H9 (cell line): ENCODE measurements at regions not wholly inside any gene's neighbourhood (a gene's known extent, or its start where the extent isn't known, plus 50 kb on each side); places are given as distances from the start of the nearest gene placed in this dataset.
"Not testable (repeated sequence)": the region's sequence is repeated elsewhere in the genome, so short reads cannot be mapped to it uniquely, and the experiment has no call there.

Experiments
- DNase-seq: peaks from one replicate; pipeline ENCODE4 v3.0.0-alpha.2; 2017
- H2AFZ ChIP-seq: one replicate; pipeline ENCODE4 v1.6.1; 2013; ENCODE audit warnings: mild to moderate bottlenecking, low read length, control low read depth, moderate library complexity
- H2AK5ac ChIP-seq: 2 replicates; pipeline ENCODE4 v1.6.1; 2013; ENCODE audit warnings: low read length, control low read depth, mixed read lengths; ENCODE audit not compliant: insufficient read length
- H2BK120ac ChIP-seq: one replicate; pipeline ENCODE4 v1.6.1; 2013; ENCODE audit warnings: low read depth, mild to moderate bottlenecking, low read length, control low read depth, inconsistent platforms; ENCODE audit not compliant: poor library complexity, severe bottlenecking
- H2BK12ac ChIP-seq: 2 replicates; pipeline ENCODE4 v1.6.1; 2013; ENCODE audit warnings: low read length, control low read depth, mixed read lengths, low read depth; ENCODE audit not compliant: insufficient read length
- H2BK15ac ChIP-seq: 2 replicates; pipeline ENCODE4 v1.6.1; 2013; ENCODE audit warnings: low read depth, low read length, control low read depth
- H2BK20ac ChIP-seq: one replicate; pipeline ENCODE4 v1.6.1; 2013; ENCODE audit warnings: low read depth, mild to moderate bottlenecking, low read length, control low read depth, inconsistent platforms; ENCODE audit not compliant: poor library complexity, severe bottlenecking
- H2BK5ac ChIP-seq: 2 replicates; pipeline ENCODE4 v1.6.1; 2013; ENCODE audit warnings: low read length, control low read depth, mixed read lengths; ENCODE audit not compliant: insufficient read length
- H3K14ac ChIP-seq: 2 replicates; pipeline ENCODE4 v1.6.1; 2013; ENCODE audit warnings: low read length, control low read depth; ENCODE audit not compliant: insufficient read depth
- H3K18ac ChIP-seq: 2 replicates; pipeline ENCODE4 v1.6.1; 2013; ENCODE audit warnings: low read depth, mild to moderate bottlenecking, mixed read lengths, low read length, control low read depth; ENCODE audit not compliant: insufficient read length
- H3K23ac ChIP-seq: 2 replicates; pipeline ENCODE4 v1.6.1; 2013; ENCODE audit warnings: low read length, control low read depth, mixed read lengths, low read depth; ENCODE audit not compliant: insufficient read length
- H3K23me2 ChIP-seq: 2 replicates; pipeline ENCODE4 v1.6.1; 2013; ENCODE audit warnings: low read depth, mild to moderate bottlenecking, mixed read lengths, low read length, control low read depth; ENCODE audit not compliant: insufficient read length, poor library complexity, severe bottlenecking
- H3K27ac ChIP-seq: 2 replicates; pipeline ENCODE4 v1.5.1; 2013; ENCODE audit warnings: low read length, control low read depth, mixed read lengths, low read depth; ENCODE audit not compliant: insufficient read length
- H3K27me3 ChIP-seq: 2 replicates; pipeline ENCODE4 v1.6.1; 2013; ENCODE audit warnings: low read length, control low read depth, inconsistent platforms; ENCODE audit not compliant: insufficient read depth
- H3K4ac ChIP-seq: 2 replicates; pipeline ENCODE4 v1.6.1; 2013; ENCODE audit warnings: low read depth, mild to moderate bottlenecking, control low read depth, inconsistent platforms, low read length, moderate library complexity
- H3K4me1 ChIP-seq: 2 replicates; pipeline ENCODE4 v1.6.1; 2013; ENCODE audit warnings: low read length, control low read depth, inconsistent platforms; ENCODE audit not compliant: insufficient read depth
- H3K4me2 ChIP-seq: 2 replicates; pipeline ENCODE4 v1.6.1; 2013; ENCODE audit warnings: low read length, control low read depth, mixed read lengths; ENCODE audit not compliant: insufficient read length, insufficient read depth
- H3K56ac ChIP-seq: 2 replicates; pipeline ENCODE4 v1.6.1; 2013; ENCODE audit warnings: low read depth, mild to moderate bottlenecking, mixed read lengths, low read length, control low read depth; ENCODE audit not compliant: insufficient read length
- H3K79me1 ChIP-seq: 2 replicates; pipeline ENCODE4 v1.6.1; 2013; ENCODE audit warnings: low read depth, mild to moderate bottlenecking, moderate library complexity, low read length, control low read depth, inconsistent platforms; ENCODE audit not compliant: insufficient read depth, poor library complexity, severe bottlenecking
- H3K79me2 ChIP-seq: 2 replicates; pipeline ENCODE4 v1.6.1; 2013; ENCODE audit warnings: low read length, control low read depth, inconsistent platforms; ENCODE audit not compliant: insufficient read depth
- H3K9ac ChIP-seq: 2 replicates; pipeline ENCODE4 v1.6.1; 2013; ENCODE audit warnings: low read length, control low read depth, mixed read lengths; ENCODE audit not compliant: insufficient read length; ENCODE audit errors: extremely low read depth
- H3K9me3 ChIP-seq: one replicate; pipeline ENCODE4 v1.6.1; 2013; ENCODE audit warnings: low read depth, low read length, inconsistent platforms; ENCODE audit not compliant: control insufficient read depth
- H3T11ph ChIP-seq: one replicate; pipeline ENCODE4 v1.6.1; 2013; ENCODE audit warnings: mild to moderate bottlenecking, low read length, control low read depth, inconsistent platforms
- H4K20me1 ChIP-seq: one replicate; pipeline ENCODE4 v1.6.1; 2013; ENCODE audit not compliant: control insufficient read depth, insufficient read length, insufficient read depth
- H4K5ac ChIP-seq: 2 replicates; pipeline ENCODE4 v1.6.1; 2013; ENCODE audit warnings: low read depth, mild to moderate bottlenecking, mixed read lengths, low read length, control low read depth; ENCODE audit not compliant: insufficient read length
- H4K8ac ChIP-seq: replicated peaks from 2 replicates; pipeline ENCODE4 v1.6.1; 2013; ENCODE audit warnings: low read length, control low read depth, mixed read lengths, low read depth; ENCODE audit not compliant: insufficient read length
- H4K91ac ChIP-seq: 2 replicates; pipeline ENCODE4 v1.6.1; 2013; ENCODE audit warnings: low read depth, mild to moderate bottlenecking, moderate library complexity, mixed read lengths, low read length, control low read depth; ENCODE audit not compliant: insufficient read length
- H3K27ac Mint-ChIP-seq, 3 experiments: 2 replicates in 2 of 3; 3 replicates in 1 of 3; pipeline ENCODE4 v1.8.0; 2020 to 2021; ENCODE audit warnings: mixed read lengths in 3 of 3, mild to moderate bottlenecking in 1 of 3, moderate library complexity in 1 of 3
- H3K27me3 Mint-ChIP-seq: 2 replicates; pipeline ENCODE4 v1.8.0; 2021; ENCODE audit warnings: low read depth, mild to moderate bottlenecking, moderate library complexity, mixed read lengths
- H3K36me3 Mint-ChIP-seq, 3 experiments: 2 replicates in 2 of 3; 3 replicates in 1 of 3; pipeline ENCODE4 v1.8.0; 2020 to 2021; ENCODE audit warnings: low read depth in 3 of 3, mixed read lengths in 3 of 3; ENCODE audit not compliant: insufficient read depth in 1 of 3
- H3K4me1 Mint-ChIP-seq, 2 experiments: 2 replicates each; pipeline ENCODE4 v1.8.0; 2020; ENCODE audit warnings: mixed read lengths in 2 of 2
- H3K4me3 Mint-ChIP-seq, 2 experiments: 2 replicates in 1 of 2; 3 replicates in 1 of 2; pipeline ENCODE4 v1.8.0; 2020 to 2021; ENCODE audit warnings: mild to moderate bottlenecking in 2 of 2, mixed read lengths in 2 of 2, moderate library complexity in 1 of 2
- H3K9me3 Mint-ChIP-seq, 2 experiments: 2 replicates in 1 of 2; 3 replicates in 1 of 2; pipeline ENCODE4 v1.8.0; 2020; ENCODE audit warnings: mild to moderate bottlenecking in 2 of 2, mixed read lengths in 2 of 2, moderate library complexity in 1 of 2
- WGBS: extraction: QIAGEN DNeasy Blood & Tissue Kit; methylation state at CpG from one replicate; pipeline ENCODE4 v1.1.7; 2013; ENCODE audit warnings: missing lambda C conversion rate, low lambda C conversion rate, mixed read lengths; ENCODE audit not compliant: insufficient read length; ENCODE audit errors: extremely low coverage; 5-methylcytosine and 5-hydroxymethylcytosine counted together
- TF ChIP-seq, protein P1 (sequence below): fragments of 200-600 bp; sonication (generic); conservative IDR thresholded peaks from 3 replicates; pipeline ENCODE4 v1.8.0; 2021; ENCODE audit warnings: antibody characterized with exemption, mild to moderate bottlenecking

DNA sequence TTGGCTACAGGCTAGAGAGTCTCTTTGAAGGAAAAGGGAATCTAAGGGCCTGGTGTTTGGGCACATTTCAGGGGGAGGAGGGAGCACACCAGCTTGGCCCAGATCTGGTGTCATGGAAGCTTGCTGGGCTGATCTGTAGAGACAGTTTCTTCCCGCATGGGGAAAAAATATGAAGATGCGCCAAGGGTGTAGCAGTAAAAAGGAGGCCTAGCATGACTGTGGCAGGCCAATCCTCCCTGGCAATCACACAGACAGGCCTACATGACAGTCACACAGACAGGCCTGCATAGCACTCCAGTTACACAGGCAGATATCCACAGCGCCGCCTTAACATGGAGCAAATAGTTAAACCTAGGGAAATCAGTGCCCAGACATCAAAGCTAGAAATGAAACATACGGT is 123.6 kb upstream of the KIF5B start:
- H3K23ac ChIP-seq, result no peak overlapping the region
- no peak overlapping the region for H3K27ac Mint-ChIP-seq
- H3K9me3 Mint-ChIP-seq, result no peaks in the 10 kb centered on the region
- TF ChIP-seq, protein P1, sequence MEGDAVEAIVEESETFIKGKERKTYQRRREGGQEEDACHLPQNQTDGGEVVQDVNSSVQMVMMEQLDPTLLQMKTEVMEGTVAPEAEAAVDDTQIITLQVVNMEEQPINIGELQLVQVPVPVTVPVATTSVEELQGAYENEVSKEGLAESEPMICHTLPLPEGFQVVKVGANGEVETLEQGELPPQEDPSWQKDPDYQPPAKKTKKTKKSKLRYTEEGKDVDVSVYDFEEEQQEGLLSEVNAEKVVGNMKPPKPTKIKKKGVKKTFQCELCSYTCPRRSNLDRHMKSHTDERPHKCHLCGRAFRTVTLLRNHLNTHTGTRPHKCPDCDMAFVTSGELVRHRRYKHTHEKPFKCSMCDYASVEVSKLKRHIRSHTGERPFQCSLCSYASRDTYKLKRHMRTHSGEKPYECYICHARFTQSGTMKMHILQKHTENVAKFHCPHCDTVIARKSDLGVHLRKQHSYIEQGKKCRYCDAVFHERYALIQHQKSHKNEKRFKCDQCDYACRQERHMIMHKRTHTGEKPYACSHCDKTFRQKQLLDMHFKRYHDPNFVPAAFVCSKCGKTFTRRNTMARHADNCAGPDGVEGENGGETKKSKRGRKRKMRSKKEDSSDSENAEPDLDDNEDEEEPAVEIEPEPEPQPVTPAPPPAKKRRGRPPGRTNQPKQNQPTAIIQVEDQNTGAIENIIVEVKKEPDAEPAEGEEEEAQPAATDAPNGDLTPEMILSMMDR, result no peak
- H3K79me2 ChIP-seq, result no peaks in the 10 kb centered on the region
- no peak overlapping the region for H2BK120ac ChIP-seq
- H3K14ac ChIP-seq, result no peak overlapping the region; the same call in 1 of the 2 replicates
- no peak overlapping the region for H3K9ac ChIP-seq
- no peak overlapping the region for H4K8ac ChIP-seq
- H2AK5ac ChIP-seq, result no peak overlapping the region
- no peaks in the 10 kb centered on the region for H3K27me3 ChIP-seq
- H3T11ph ChIP-seq, result no peak overlapping the region
- H3K4me1 Mint-ChIP-seq, result peaks cover 6 to 8% of the 10 kb centered on the region in 2 experiments
- no peak overlapping the region for H3K4me2 ChIP-seq
- H4K91ac ChIP-seq, result no peak overlapping the region
- H3K18ac ChIP-seq, result no peak overlapping the region
- no peak overlapping the region for H2BK20ac ChIP-seq
- no peak overlapping the region for H3K27ac ChIP-seq
- no peaks in the 10 kb centered on the region for H3K4me1 ChIP-seq
- no CpG with 5 or more reads among the region's 5 CpGs for WGBS
- H4K5ac ChIP-seq, result no peak overlapping the region
- no peaks in the 10 kb centered on the region for H3K23me2 ChIP-seq
- H4K20me1 ChIP-seq, result no peaks in the 10 kb centered on the region
- H2AFZ ChIP-seq, result no peak overlapping the region
- DNase-seq, result no peak
- H2BK12ac ChIP-seq, result no peak overlapping the region
- no peak overlapping the region for H3K56ac ChIP-seq
- no peak overlapping the region for H3K4ac ChIP-seq
- H2BK15ac ChIP-seq, result no peak overlapping the region
- no peak overlapping the region for H2BK5ac ChIP-seq
- H3K9me3 ChIP-seq, result no peaks in the 10 kb centered on the region
- no peak overlapping the region for H3K4me3 Mint-ChIP-seq
- no peaks in the 10 kb centered on the region for H3K36me3 Mint-ChIP-seq
- no peaks in the 10 kb centered on the region for H3K79me1 ChIP-seq
- no peaks in the 10 kb centered on the region; the same call in 1 of the 2 replicates for H3K27me3 Mint-ChIP-seq

DNA sequence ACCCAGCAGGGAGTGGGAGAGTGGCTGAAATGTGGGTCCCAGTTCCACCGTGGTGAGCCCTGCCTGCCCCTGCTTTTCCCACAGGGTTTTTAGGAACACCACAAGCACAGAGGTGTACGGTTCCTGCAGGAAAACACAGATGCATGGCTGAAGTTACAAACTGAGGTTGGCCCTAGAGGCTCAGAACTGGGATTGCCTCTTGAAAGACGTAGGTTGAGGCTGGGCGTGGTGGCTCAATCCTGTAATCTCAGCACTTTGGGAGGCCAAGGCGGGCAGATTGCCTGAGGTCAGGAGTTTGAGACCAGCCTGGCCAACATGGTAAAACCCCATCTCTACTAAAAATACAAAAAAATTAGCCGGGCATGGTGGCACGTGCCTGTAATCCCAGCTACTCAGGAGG is 121.4 kb upstream of the KIF5B start:
- H2AFZ ChIP-seq, H3K27ac Mint-ChIP-seq, DNase-seq, H3K23ac ChIP-seq, H3K4me2 ChIP-seq, H4K20me1 ChIP-seq, H3K27me3 Mint-ChIP-seq, H3K27ac ChIP-seq, H3K4me1 ChIP-seq, H2BK15ac ChIP-seq, H3K9ac ChIP-seq, H3K9me3 Mint-ChIP-seq, H3K9me3 ChIP-seq, H4K5ac ChIP-seq, H3K4ac ChIP-seq, H3K27me3 ChIP-seq, H3K79me2 ChIP-seq, H2AK5ac ChIP-seq, H3K79me1 ChIP-seq, H3K14ac ChIP-seq, H3K56ac ChIP-seq, H4K8ac ChIP-seq, H3K4me3 Mint-ChIP-seq, H2BK5ac ChIP-seq, H2BK20ac ChIP-seq, H2BK12ac ChIP-seq, H3T11ph ChIP-seq, H2BK120ac ChIP-seq, H4K91ac ChIP-seq, H3K18ac ChIP-seq, H3K23me2 ChIP-seq, H3K4me1 Mint-ChIP-seq, H3K36me3 Mint-ChIP-seq: not testable (repeated sequence)
- WGBS, result no CpG with 5 or more reads among the region's 7 CpGs
